Fibroblast of pulmonary artery (primary cell): ENCODE measurements at regions not wholly inside any gene's neighbourhood (a gene's known extent, or its start where the extent isn't known, plus 50 kb on each side); places are given as distances from the start of the nearest gene placed in this dataset.

ENCODE experiments used
- DNase-seq: peaks from one replicate; pipeline ENCODE4 v3.0.0-alpha.2; 2010; ENCODE audit warnings: low read depth
- H3K4me3 ChIP-seq: replicated peaks from 2 replicates; pipeline ENCODE4 v1.5.1; 2011; ENCODE audit warnings: low read depth, mild to moderate bottlenecking, control low read depth, low read length, moderate library complexity
- CTCF ChIP-seq: IDR thresholded peaks from 2 replicates; pipeline ENCODE4 v1.5.1; 2011; ENCODE audit warnings: mild to moderate bottlenecking, control low read depth, low read length, inconsistent platforms; ENCODE audit errors: missing control alignments

DNA sequence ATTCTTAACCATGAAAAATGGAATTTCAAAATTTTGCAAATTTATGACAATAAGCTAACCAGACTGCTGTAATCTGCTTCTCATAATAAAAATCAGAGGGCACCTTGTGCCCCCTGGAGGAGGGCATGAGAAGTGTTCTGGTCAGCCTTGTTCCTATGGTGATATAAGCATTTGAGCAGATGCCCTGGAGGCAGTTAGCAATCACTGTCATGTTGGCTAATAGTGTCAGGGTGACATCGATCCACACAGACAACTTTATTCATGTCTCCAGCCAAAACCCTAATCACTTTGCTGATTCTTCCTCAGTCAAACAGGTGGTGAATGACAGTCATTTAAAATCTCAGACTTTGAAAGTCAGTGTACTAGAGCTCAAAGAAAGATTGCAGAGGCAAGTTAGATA, 943.0 kb downstream of the GALC start:
- peak; percentile 52 for TF ChIP-seq CTCF
- no peak overlapping the region for H3K4me3 ChIP-seq
- DNase-seq: peak; percentile 31

- no peak overlapping the region for H3K4me3 ChIP-seq
- TF ChIP-seq CTCF: no peak
- DNase-seq: no peak
Observed at GRCh38 chr14:87046960-87047359, 946.0 kb downstream of the GALC start.

DNA sequence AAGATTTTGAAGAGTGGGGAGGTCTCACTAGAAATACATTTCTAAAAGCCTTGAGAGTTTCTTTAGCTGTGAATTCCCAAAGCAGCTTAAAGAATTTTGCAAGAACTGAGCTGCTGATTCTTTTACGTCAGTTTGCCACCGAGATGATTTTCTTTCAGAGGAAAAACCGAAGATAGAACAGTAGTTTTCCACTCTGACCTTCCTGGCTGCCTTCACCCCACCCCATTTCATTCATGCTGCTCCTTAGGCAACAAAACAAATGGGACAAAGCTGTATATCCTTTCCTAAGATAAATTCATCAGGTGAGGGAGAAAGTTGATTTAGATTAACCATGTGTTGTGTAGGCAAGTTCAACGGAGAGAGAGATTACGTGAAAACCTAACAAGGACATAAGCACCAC, 947.0 kb downstream of the GALC start:
- no peak for TF ChIP-seq CTCF
- H3K4me3 ChIP-seq: no peak overlapping the region
- DNase-seq: no peak

DNA sequence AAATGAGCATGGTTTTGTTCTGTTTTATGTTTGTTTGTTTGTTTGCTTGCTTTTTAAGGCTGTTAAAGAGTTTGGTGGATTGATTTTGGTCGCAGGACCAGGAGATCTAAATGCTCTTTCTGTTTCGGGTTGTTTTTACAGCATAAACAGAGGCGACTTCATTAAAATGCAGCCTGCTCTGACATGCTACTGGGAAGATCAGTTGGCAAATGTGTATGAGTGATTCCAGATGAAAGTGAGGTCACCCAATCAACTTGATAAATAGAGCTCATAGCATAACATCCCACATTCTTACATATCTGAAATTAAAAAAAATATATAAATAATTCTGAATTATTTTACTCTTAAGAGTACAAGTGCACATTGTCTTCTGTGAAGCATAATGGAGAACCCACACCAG, 947.7 kb downstream of the GALC start:
- no peak overlapping the region for H3K4me3 ChIP-seq
- DNase-seq: no peak
- TF ChIP-seq CTCF: no peak

- H3K4me3 ChIP-seq: no peak overlapping the region
- DNase-seq: no peak
- TF ChIP-seq CTCF: no peak
Observed at GRCh38 chr14:87044807-87045206, 948.2 kb downstream of the GALC start.

GRCh38 chr14:87043667-87044200, 949.2 kb downstream of the GALC start:
- DNase-seq: no peak
- no peak for TF ChIP-seq CTCF
- H3K4me3 ChIP-seq: no peak overlapping the region

DNA sequence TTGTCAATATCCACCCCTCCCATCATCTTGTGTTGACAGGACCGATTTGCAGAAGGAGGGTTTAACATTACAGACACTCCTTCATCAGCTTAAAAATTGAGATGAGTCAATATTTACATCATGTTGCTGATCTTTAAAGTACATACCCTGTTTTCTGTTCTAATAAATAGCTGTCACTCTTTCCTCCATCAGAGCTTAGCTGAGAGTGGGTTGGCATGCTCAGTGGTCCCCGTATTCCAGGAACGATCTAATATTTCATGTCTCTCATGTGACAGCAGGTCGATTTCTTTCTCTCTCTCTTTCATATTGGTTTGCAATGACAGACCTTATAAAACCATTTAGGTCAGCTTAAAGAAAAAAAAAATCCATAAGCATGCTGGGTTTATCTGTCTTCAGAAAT, 950.6 kb downstream of the GALC start:
- no peak for TF ChIP-seq CTCF
- H3K4me3 ChIP-seq: no peak overlapping the region
- no peak for DNase-seq
